ENCODE measurements at regions not wholly inside any gene's neighbourhood (a gene's known extent, or its start where the extent isn't known, plus 50 kb on each side); places are given as distances from the start of the nearest gene placed in this dataset.

DNA sequence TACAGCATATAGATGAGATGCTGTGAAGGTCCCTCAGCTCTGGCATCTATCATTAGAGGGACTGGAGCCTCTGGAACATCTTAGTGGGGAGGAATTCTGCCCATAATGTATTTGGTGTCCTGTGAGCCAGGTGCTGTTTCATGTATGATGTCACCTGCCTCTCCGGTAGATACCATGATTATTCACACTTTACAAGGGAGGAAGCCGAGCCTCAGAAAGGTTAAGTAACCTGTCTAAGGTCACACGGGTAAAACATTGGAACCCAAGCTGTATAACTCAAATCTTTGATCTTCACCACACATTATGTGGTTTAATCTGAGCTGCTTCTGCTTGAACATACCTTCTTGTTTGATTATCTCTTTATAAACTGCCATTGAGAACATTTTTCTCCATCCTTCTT is 442.8 kb downstream of the BCOR start:
- TF ChIP-seq, protein P1, sequence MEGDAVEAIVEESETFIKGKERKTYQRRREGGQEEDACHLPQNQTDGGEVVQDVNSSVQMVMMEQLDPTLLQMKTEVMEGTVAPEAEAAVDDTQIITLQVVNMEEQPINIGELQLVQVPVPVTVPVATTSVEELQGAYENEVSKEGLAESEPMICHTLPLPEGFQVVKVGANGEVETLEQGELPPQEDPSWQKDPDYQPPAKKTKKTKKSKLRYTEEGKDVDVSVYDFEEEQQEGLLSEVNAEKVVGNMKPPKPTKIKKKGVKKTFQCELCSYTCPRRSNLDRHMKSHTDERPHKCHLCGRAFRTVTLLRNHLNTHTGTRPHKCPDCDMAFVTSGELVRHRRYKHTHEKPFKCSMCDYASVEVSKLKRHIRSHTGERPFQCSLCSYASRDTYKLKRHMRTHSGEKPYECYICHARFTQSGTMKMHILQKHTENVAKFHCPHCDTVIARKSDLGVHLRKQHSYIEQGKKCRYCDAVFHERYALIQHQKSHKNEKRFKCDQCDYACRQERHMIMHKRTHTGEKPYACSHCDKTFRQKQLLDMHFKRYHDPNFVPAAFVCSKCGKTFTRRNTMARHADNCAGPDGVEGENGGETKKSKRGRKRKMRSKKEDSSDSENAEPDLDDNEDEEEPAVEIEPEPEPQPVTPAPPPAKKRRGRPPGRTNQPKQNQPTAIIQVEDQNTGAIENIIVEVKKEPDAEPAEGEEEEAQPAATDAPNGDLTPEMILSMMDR (optimal IDR thresholded peaks at IDR 0.05 in 1 of 3, IDR thresholded peaks at IDR 0.05 in 1 of 3, conservative IDR thresholded peaks at IDR 0.05 in 1 of 3; ENCODE audit: extremely low read depth in 1 of 3, insufficient read depth in 2 of 3, low read length in 3 of 3): no peak
- TF ChIP-seq EZH2 (IDR thresholded peaks at IDR 0.05; ENCODE audit: low read length): no peak

Measured in keratinocyte (primary cell).